Left renal pelvis (tissue), 4 donors: ENCODE measurements at regions not wholly inside any gene's neighbourhood (a gene's known extent, or its start where the extent isn't known, plus 50 kb on each side); places are given as distances from the start of the nearest gene placed in this dataset.

Experiments used
- DNase-seq, 4 donors: peaks; one replicate each; pipeline ENCODE4 v3.0.0-alpha.2; 2013; ENCODE audit warnings: low read depth in 4 of 4, low spot score in 3 of 4

GRCh38 chrX:7789200-7789599 lies 53.8 kb upstream of the VCX start:
- DNase-seq, result no peak

- no peak for DNase-seq
Observed at GRCh38 chrX:7788334-7788733, 54.6 kb upstream of the VCX start.

GRCh38 chrX:7787714-7788113 lies 55.3 kb upstream of the VCX start:
- DNase-seq, result no peak

- no peak for DNase-seq
Observed at GRCh38 chrX:7784580-7784979, 58.4 kb upstream of the VCX start.

- no peak for DNase-seq
Observed at GRCh38 chrX:7779644-7780043, 63.3 kb upstream of the VCX start.

- DNase-seq, result no peak
Observed at GRCh38 chrX:7775987-7776386, 67.0 kb upstream of the VCX start.

- DNase-seq, result no peak
Observed at GRCh38 chrX:7771788-7772438, 71.1 kb upstream of the VCX start.

GRCh38 chrX:7759830-7760229 lies 83.1 kb upstream of the VCX start:
- DNase-seq, result no peak

GRCh38 chrX:7746856-7747255 lies 96.1 kb upstream of the VCX start:
- DNase-seq, result no peak

GRCh38 chrX:7730071-7730470 lies 112.9 kb upstream of the VCX start:
- DNase-seq, result no peak

- no peak for DNase-seq
Observed at GRCh38 chrX:7720519-7720918, 122.5 kb upstream of the VCX start.

- no peak for DNase-seq
Observed at GRCh38 chrX:7714351-7714750, 128.6 kb upstream of the VCX start.

GRCh38 chrX:7711167-7711566 lies 131.8 kb upstream of the VCX start:
- DNase-seq, result no peak

GRCh38 chrX:7709845-7710244 lies 133.1 kb upstream of the VCX start:
- no peak for DNase-seq

- no peak for DNase-seq
Observed at GRCh38 chrX:7706032-7706431, 136.9 kb upstream of the VCX start.

- no peak for DNase-seq
Observed at GRCh38 chrX:7704205-7704604, 138.8 kb upstream of the VCX start.

GRCh38 chrX:7698248-7698647 lies 144.7 kb upstream of the VCX start:
- no peak for DNase-seq

- DNase-seq, result no peak
Observed at GRCh38 chrX:7690842-7691241, 152.1 kb upstream of the VCX start.

- no peak for DNase-seq
Observed at GRCh38 chrX:7689791-7690412, 153.1 kb upstream of the VCX start.

- no peak for DNase-seq
Observed at GRCh38 chrX:7680181-7680580, 162.8 kb upstream of the VCX start.

- DNase-seq, result no peak
Observed at GRCh38 chrX:7654316-7654715, 188.7 kb upstream of the VCX start.

- DNase-seq, result peak in 1 of 4 donors; percentile 1
Observed at GRCh38 chrX:7647831-7648230, 195.1 kb upstream of the VCX start.

GRCh38 chrX:7641141-7641540 lies 201.8 kb upstream of the VCX start:
- no peak for DNase-seq
